ENCODE measurements at regions not wholly inside any gene's neighbourhood (a gene's known extent, or its start where the extent isn't known, plus 50 kb on each side); places are given as distances from the start of the nearest gene placed in this dataset.

DNA sequence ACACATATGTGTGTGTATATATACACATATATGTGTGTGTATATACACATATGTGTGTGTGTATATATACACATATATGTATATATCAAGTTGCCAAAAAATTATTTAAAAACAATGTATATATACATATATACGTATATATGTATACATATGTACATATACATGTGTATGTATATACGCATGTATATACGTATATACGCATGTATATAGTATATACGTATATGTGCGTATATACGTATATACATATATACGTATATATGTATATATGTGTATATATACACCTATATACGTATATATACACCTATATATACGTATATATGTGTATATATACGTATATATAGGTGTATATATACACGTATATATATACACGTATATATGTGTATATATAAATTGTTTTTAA is 57.0 kb upstream of the ZNF644 start:
- H3K4me1 Mint-ChIP-seq (ENCODE audit: unreplicated experiment), result no peaks in the 10 kb centered on the region
- no peak for DNase-seq (ENCODE audit: extremely low spot score, unreplicated experiment)
- no peaks in the 10 kb centered on the region for H3K9me3 Mint-ChIP-seq
- no peak overlapping the region for H3K4me3 Mint-ChIP-seq
- no peaks in the 10 kb centered on the region for H3K36me3 Mint-ChIP-seq
- no peak for TF ChIP-seq CTCF (conservative IDR thresholded peaks at IDR 0.05)
- H3K27me3 Mint-ChIP-seq, result no peaks in the 10 kb centered on the region
- H3K27ac Mint-ChIP-seq, result no peak overlapping the region

GRCh38 chr1:91076834-91077233 is 55.0 kb upstream of the ZNF644 start:
- H3K4me3 Mint-ChIP-seq, result no peak overlapping the region
- no peaks in the 10 kb centered on the region for H3K9me3 Mint-ChIP-seq
- DNase-seq (ENCODE audit: extremely low spot score, unreplicated experiment), result no peak
- no peaks in the 10 kb centered on the region for H3K27me3 Mint-ChIP-seq
- no peak overlapping the region for H3K27ac Mint-ChIP-seq
- no peaks in the 10 kb centered on the region for H3K4me1 Mint-ChIP-seq (ENCODE audit: unreplicated experiment)
- no peak for TF ChIP-seq CTCF (conservative IDR thresholded peaks at IDR 0.05)
- H3K36me3 Mint-ChIP-seq, result no peaks in the 10 kb centered on the region

GRCh38 chr1:91075233-91076135 is 53.6 kb upstream of the ZNF644 start:
- DNase-seq (ENCODE audit: extremely low spot score, unreplicated experiment), result no peak
- no peaks in the 10 kb centered on the region for H3K36me3 Mint-ChIP-seq
- H3K4me3 Mint-ChIP-seq, result no peak overlapping the region
- TF ChIP-seq CTCF (conservative IDR thresholded peaks at IDR 0.05), result no peak
- H3K27ac Mint-ChIP-seq, result no peak overlapping the region
- H3K27me3 Mint-ChIP-seq, result no peaks in the 10 kb centered on the region
- H3K4me1 Mint-ChIP-seq (ENCODE audit: unreplicated experiment), result peaks cover 2% of the 10 kb centered on the region
- no peaks in the 10 kb centered on the region for H3K9me3 Mint-ChIP-seq

DNA sequence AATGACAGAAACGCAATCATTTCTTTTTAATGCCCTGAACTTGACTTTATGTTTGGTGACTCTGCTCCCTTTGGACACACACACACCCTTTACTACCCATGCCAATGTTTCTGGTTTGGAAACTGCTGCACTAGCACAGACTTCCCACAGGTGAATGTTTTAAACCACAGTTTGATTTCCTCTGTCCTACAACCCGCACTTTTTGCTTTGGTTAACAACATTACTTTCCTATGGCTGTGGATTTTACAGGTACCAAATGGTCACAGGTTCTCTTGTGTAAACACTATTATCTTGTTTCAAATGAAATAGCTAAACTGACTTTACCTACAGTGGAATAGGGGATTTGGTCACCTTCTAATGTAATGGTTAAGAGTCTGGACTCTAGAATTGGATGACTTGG is 51.5 kb upstream of the ZNF644 start:
- Mint-ChIP-seq H3K4me3 (no peak overlapping the region), H3K27me3 (no peaks in the 10 kb centered on the region), H3K27ac (no peak overlapping the region), H3K9me3 (no peaks in the 10 kb centered on the region), H3K4me1 (ENCODE audit: unreplicated experiment) (peaks cover 5% of the 10 kb centered on the region), H3K36me3 (no peaks in the 10 kb centered on the region)
- TF ChIP-seq CTCF (conservative IDR thresholded peaks at IDR 0.05), result no peak
- DNase-seq (ENCODE audit: extremely low spot score, unreplicated experiment), result no peak

- peaks cover 5% of the 10 kb centered on the region for H3K4me1 Mint-ChIP-seq (ENCODE audit: unreplicated experiment)
- no peaks in the 10 kb centered on the region for H3K27me3 Mint-ChIP-seq
- no peak overlapping the region for H3K27ac Mint-ChIP-seq
- DNase-seq (ENCODE audit: extremely low spot score, unreplicated experiment), result no peak
- TF ChIP-seq CTCF (conservative IDR thresholded peaks at IDR 0.05), result no peak
- H3K36me3 Mint-ChIP-seq, result no peaks in the 10 kb centered on the region
- H3K9me3 Mint-ChIP-seq, result no peaks in the 10 kb centered on the region
- H3K4me3 Mint-ChIP-seq, result no peak overlapping the region
These were observed 50.0 kb upstream of the ZNF644 start for GRCh38 chr1:91071838-91072237.

Measured in type B pancreatic cell (in vitro differentiated cells).